Lower leg skin (tissue), 3 donors: ENCODE measurements at regions not wholly inside any gene's neighbourhood (a gene's known extent, or its start where the extent isn't known, plus 50 kb on each side); places are given as distances from the start of the nearest gene placed in this dataset.

ENCODE experiments used
- CTCF ChIP-seq, 3 donors: fragments of 450-650 bp; IDR thresholded peaks; one replicate each; pipeline ENCODE4 v1.5.1; 2016; ENCODE audit warnings: antibody characterized with exemption in 3 of 3, mild to moderate bottlenecking in 3 of 3, moderate library complexity in 2 of 3
- POLR2A ChIP-seq, 2 donors: fragments of 450-650 bp; IDR thresholded peaks; one replicate each; pipeline ENCODE4 v1.6.1; 2016 to 2017; ENCODE audit warnings: antibody characterized with exemption in 2 of 2, mild to moderate bottlenecking in 1 of 2, moderate library complexity in 1 of 2

GRCh38 chr14:61898568-61898967 is 136.3 kb downstream of the SNAPC1 start:
- no peak for TF ChIP-seq CTCF (IDR thresholded peaks at IDR 0.05)
- no peak for TF ChIP-seq POLR2A (IDR thresholded peaks at IDR 0.05)
